ENCODE measurements at regions not wholly inside any gene's neighbourhood (a gene's known extent, or its start where the extent isn't known, plus 50 kb on each side); places are given as distances from the start of the nearest gene placed in this dataset.
"Not testable (repeated sequence)": the region's sequence is repeated elsewhere in the genome, so short reads cannot be mapped to it uniquely, and the experiment has no call there.

GRCh38 chr1:117739504-117739903 is 133.7 kb downstream of the TENT5C start:
- Histone ChIP-seq H3K36me3 (no peaks in the 10 kb centered on the region), H3K4me3 (ENCODE audit: low read depth in 1 of 2, low read length in 1 of 2) (no peak overlapping the region)
- TF ChIP-seq CTCF (IDR thresholded peaks at IDR 0.05), result no peak

GRCh38 chr1:117740496-117740895 is 134.6 kb downstream of the TENT5C start:
- no peaks in the 10 kb centered on the region for H3K27me3 ChIP-seq
- H3K27ac ChIP-seq, result no peak overlapping the region
- no peak overlapping the region for H3K4me3 ChIP-seq (ENCODE audit: low read depth in 1 of 2, low read length in 1 of 2)
- peaks cover under 1% of the 10 kb centered on the region in 2 experiments for H3K4me1 ChIP-seq (ENCODE audit: control insufficient read depth in 1 of 2, insufficient read depth in 1 of 2, low read depth in 1 of 2, low read length in 1 of 2)
- TF ChIP-seq CTCF (IDR thresholded peaks at IDR 0.05), result no peak
- no peaks in the 10 kb centered on the region for H3K9me3 ChIP-seq
- H3K36me3 ChIP-seq, result no peaks in the 10 kb centered on the region

More at GRCh38 chr1:117739504-117739903, 133.7 kb downstream of the TENT5C start:
- H3K4me1 ChIP-seq (ENCODE audit: control insufficient read depth in 1 of 2, insufficient read depth in 1 of 2, low read depth in 1 of 2, low read length in 1 of 2), result peaks cover 10% of the 10 kb centered on the region in 2 experiments
- no peaks in the 10 kb centered on the region for H3K9me3 ChIP-seq
- no peaks in the 10 kb centered on the region for H3K27me3 ChIP-seq
- H3K27ac ChIP-seq, result no peak overlapping the region

- H3K4me1 ChIP-seq (ENCODE audit: control insufficient read depth in 1 of 2, insufficient read depth in 1 of 2, low read depth in 1 of 2, low read length in 1 of 2); H3K27ac ChIP-seq: not testable (repeated sequence)
Observed at GRCh38 chr1:117746565-117746964, 140.7 kb downstream of the TENT5C start.

GRCh38 chr1:117747605-117748004 is 141.8 kb downstream of the TENT5C start:
- Histone ChIP-seq H3K4me3 (ENCODE audit: low read depth in 1 of 2, low read length in 1 of 2) (no peak overlapping the region), H3K27me3 (no peaks in the 10 kb centered on the region), H3K27ac (no peak overlapping the region), H3K4me1 (ENCODE audit: control insufficient read depth in 1 of 2, insufficient read depth in 1 of 2, low read depth in 1 of 2, low read length in 1 of 2) (no peaks in the 10 kb centered on the region), H3K9me3 (no peaks in the 10 kb centered on the region), H3K36me3 (no peaks in the 10 kb centered on the region)
- no peak for TF ChIP-seq CTCF (IDR thresholded peaks at IDR 0.05)

More at GRCh38 chr1:117746565-117746964, 140.7 kb downstream of the TENT5C start:
- H3K27me3 ChIP-seq; H3K4me3 ChIP-seq (ENCODE audit: low read depth in 1 of 2, low read length in 1 of 2); H3K9me3 ChIP-seq; H3K36me3 ChIP-seq: not testable (repeated sequence)

- no peak overlapping the region for H3K4me3 ChIP-seq (ENCODE audit: low read depth in 1 of 2, low read length in 1 of 2)
- H3K27ac ChIP-seq, result no peak overlapping the region
- peaks cover 29% of the 10 kb centered on the region for H3K27me3 ChIP-seq
- no peaks in the 10 kb centered on the region for H3K36me3 ChIP-seq
- no peak for TF ChIP-seq CTCF (IDR thresholded peaks at IDR 0.05)
- peaks cover 0 to 6% of the 10 kb centered on the region in 2 experiments for H3K4me1 ChIP-seq (ENCODE audit: control insufficient read depth in 1 of 2, insufficient read depth in 1 of 2, low read depth in 1 of 2, low read length in 1 of 2)
- no peaks in the 10 kb centered on the region for H3K9me3 ChIP-seq
Observed at GRCh38 chr1:117751321-117751720, 145.5 kb downstream of the TENT5C start.

GRCh38 chr1:117752661-117753060 is 146.8 kb downstream of the TENT5C start:
- H3K9me3 ChIP-seq, result no peaks in the 10 kb centered on the region
- no peaks in the 10 kb centered on the region for H3K36me3 ChIP-seq
- H3K4me1 ChIP-seq (ENCODE audit: control insufficient read depth in 1 of 2, insufficient read depth in 1 of 2, low read depth in 1 of 2, low read length in 1 of 2), result peaks cover 0 to 6% of the 10 kb centered on the region in 2 experiments
- TF ChIP-seq CTCF (IDR thresholded peaks at IDR 0.05), result no peak
- H3K27me3 ChIP-seq, result peaks cover 39% of the 10 kb centered on the region
- H3K4me3 ChIP-seq (ENCODE audit: low read depth in 1 of 2, low read length in 1 of 2), result no peak overlapping the region
- no peak overlapping the region for H3K27ac ChIP-seq

Data from neutrophil (primary cell).